Peyer's patch (tissue), 4 donors: ENCODE measurements at regions not wholly inside any gene's neighbourhood (a gene's known extent, or its start where the extent isn't known, plus 50 kb on each side); places are given as distances from the start of the nearest gene placed in this dataset.
A peak's percentile ranks its signal among the peaks of the same experiment; 100 is the strongest.

Experiments used
- DNase-seq, 3 donors: peaks; one replicate each; pipeline ENCODE4 v3.0.0-alpha.2; 2017 to 2019
- H3K27ac ChIP-seq, 4 donors: fragments of 200-600 bp; sonication (generic); one replicate each; pipeline ENCODE4 v1.5.1; 2016 to 2019
- H3K27me3 ChIP-seq, 2 donors: fragments of 200-600 bp; sonication (generic); one replicate each; pipeline ENCODE4 v1.5.1; 2019
- H3K36me3 ChIP-seq, 3 donors: fragments of 200-600 bp; sonication (generic); one replicate each; pipeline ENCODE4 v1.5.1; 2016 to 2019
- H3K4me1 ChIP-seq, 4 donors: fragments of 200-600 bp; sonication (generic); one replicate each; pipeline ENCODE4 v1.5.1; 2016 to 2019
- H3K4me3 ChIP-seq, 4 donors: fragments of 200-600 bp; sonication (generic); 1 replicate in 3 of 4; 2 replicates in 1 of 4; pipeline ENCODE4 v1.5.1; 2016 to 2019; ENCODE audit warnings: mild to moderate bottlenecking in 1 of 4
- H3K9me3 ChIP-seq, 4 donors: fragments of 200-600 bp; sonication (generic); one replicate each; pipeline ENCODE4 v1.5.1; 2016 to 2019; ENCODE audit warnings: mild to moderate bottlenecking in 1 of 4
- POLR2A ChIP-seq, 2 donors: fragments of 450-650 bp; IDR thresholded peaks; one replicate each; pipeline ENCODE4 v1.5.1; 2017; ENCODE audit warnings: antibody characterized with exemption in 2 of 2, mild to moderate bottlenecking in 2 of 2, moderate library complexity in 2 of 2
- TF ChIP-seq, protein P1 (sequence below), 6 experiments: fragments of 450-650 bp in 4 of 6; fragments of 200-600 bp in 2 of 6; sonication (generic) in 1 of 6; IDR thresholded peaks; one replicate each; pipeline ENCODE4 v1.5.1; 2017 to 2019; ENCODE audit warnings: antibody characterized with exemption in 6 of 6, mild to moderate bottlenecking in 3 of 6, moderate library complexity in 1 of 6

DNA sequence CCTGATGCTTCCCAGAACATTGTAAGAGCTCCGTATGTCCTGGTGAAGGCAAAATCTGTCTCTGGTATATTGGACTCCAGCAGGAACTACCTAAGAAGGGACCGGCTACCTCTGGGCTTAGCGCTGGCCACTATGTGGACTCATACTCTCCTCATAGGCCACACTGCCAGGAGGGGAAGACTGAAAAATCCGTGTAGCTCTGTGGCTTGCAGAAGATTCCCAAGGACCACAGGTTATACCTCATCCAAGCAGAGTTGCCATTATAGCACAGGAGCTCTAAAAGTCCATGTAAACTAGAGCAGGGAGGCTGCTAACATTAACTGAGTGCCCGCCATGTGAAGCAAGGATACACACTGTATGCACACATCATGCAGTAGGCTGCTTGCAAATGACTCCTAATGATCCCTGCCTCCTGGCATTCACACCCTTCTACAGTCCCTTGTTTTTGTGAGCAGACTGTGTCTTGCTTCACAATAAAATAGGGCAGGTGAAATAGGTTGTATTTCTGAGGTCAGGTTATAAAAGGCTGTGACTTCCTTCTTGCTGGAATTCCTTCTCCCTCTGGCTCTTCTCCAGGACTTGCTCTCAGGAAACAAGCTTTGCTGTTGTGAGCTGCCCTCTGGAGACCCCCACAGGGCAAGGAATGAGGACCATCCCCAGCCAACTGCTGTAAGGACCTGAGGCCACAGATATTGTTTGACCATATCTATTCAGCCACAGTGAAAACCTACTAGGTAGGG lies 192.6 kb upstream of the UBL3 start:
- Histone ChIP-seq H3K27ac (peak overlapping the region in 1 of 4 donors; percentile 6), H3K4me3 (no peak overlapping the region), H3K36me3 (no peaks in the 10 kb centered on the region), H3K4me1 (peaks cover 0 to 5% (median 0%) of the 10 kb centered on the region in 4 donors), H3K27me3 (no peaks in the 10 kb centered on the region), H3K9me3 (no peaks in the 10 kb centered on the region)
- TF ChIP-seq POLR2A (IDR thresholded peaks at IDR 0.05), result no peak
- TF ChIP-seq, protein P1, sequence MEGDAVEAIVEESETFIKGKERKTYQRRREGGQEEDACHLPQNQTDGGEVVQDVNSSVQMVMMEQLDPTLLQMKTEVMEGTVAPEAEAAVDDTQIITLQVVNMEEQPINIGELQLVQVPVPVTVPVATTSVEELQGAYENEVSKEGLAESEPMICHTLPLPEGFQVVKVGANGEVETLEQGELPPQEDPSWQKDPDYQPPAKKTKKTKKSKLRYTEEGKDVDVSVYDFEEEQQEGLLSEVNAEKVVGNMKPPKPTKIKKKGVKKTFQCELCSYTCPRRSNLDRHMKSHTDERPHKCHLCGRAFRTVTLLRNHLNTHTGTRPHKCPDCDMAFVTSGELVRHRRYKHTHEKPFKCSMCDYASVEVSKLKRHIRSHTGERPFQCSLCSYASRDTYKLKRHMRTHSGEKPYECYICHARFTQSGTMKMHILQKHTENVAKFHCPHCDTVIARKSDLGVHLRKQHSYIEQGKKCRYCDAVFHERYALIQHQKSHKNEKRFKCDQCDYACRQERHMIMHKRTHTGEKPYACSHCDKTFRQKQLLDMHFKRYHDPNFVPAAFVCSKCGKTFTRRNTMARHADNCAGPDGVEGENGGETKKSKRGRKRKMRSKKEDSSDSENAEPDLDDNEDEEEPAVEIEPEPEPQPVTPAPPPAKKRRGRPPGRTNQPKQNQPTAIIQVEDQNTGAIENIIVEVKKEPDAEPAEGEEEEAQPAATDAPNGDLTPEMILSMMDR (IDR thresholded peaks at IDR 0.05), result no peak
- DNase-seq, result no peak

DNA sequence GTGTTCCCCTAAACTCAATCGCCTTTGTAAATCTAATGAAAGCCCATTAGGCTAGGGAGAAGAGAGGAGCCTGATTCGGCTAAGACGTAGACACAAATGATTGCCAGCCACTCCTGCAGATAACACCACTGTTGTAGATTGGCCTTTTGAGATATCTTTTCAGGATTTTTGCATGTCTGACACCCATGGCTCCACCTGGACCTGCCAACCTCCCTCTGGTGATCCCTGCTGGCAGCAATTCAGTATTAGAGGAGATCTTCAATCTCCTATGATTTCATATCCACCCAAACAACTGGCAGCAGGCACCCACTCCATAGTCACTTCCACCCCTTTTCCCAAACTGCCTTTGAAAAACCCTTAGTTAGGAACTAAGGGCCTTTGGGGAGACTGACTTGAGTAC lies 191.9 kb upstream of the UBL3 start:
- Histone ChIP-seq H3K27me3 (no peaks in the 10 kb centered on the region), H3K4me1 (peaks cover 0 to 5% (median 0%) of the 10 kb centered on the region in 4 donors), H3K4me3 (no peak overlapping the region), H3K36me3 (no peaks in the 10 kb centered on the region), H3K27ac (no peak overlapping the region), H3K9me3 (no peaks in the 10 kb centered on the region)
- TF ChIP-seq POLR2A (IDR thresholded peaks at IDR 0.05), result no peak
- TF ChIP-seq, protein P1 (IDR thresholded peaks at IDR 0.05), result no peak
- no peak for DNase-seq

DNA sequence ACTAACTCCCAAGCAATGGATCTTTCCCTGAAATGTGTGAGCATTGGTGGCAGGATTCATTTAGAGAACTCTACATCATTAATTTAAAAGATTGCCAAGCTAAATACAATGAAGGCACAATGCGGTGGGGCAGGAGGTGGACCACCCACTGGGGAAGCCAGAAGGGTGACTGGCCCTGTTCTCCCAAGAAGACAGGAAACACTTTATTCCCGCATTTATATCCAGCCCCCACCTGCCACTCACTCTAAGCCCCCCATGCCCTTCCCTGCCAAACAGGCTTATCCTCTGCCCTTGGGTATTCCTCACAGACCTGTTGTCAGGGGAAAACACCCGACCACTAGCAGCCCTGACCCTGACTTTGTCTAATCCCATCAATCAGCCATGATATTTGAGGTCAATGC lies 189.1 kb upstream of the UBL3 start:
- TF ChIP-seq POLR2A (IDR thresholded peaks at IDR 0.05), result no peak
- TF ChIP-seq, protein P1 (IDR thresholded peaks at IDR 0.05), result no peak
- H3K27ac ChIP-seq, result no peak overlapping the region
- no peaks in the 10 kb centered on the region for H3K9me3 ChIP-seq
- no peaks in the 10 kb centered on the region for H3K36me3 ChIP-seq
- DNase-seq, result no peak
- H3K4me1 ChIP-seq, result no peaks in the 10 kb centered on the region
- H3K27me3 ChIP-seq, result no peaks in the 10 kb centered on the region
- no peak overlapping the region for H3K4me3 ChIP-seq

DNA sequence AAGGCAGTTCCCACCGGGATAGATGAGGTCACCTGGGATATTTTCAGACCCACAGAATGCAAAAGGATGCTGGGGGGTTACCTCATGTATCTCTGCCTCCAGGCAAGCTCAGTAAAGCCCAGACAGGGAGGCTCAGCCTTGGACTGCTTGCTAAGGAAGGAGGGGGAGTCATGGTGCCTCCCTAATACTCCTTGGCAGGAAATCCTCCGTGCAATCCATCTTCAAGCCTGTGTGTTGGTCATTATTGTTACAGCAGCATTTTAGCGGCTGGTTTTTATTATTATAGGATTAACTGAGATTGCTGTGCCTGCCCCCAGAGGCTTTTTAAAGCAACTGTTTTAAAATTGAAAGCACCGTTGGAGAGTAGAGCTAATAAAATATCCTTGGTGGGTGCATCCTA lies 188.5 kb upstream of the UBL3 start:
- Histone ChIP-seq H3K4me3 (no peak overlapping the region), H3K27me3 (no peaks in the 10 kb centered on the region), H3K9me3 (no peaks in the 10 kb centered on the region), H3K36me3 (no peaks in the 10 kb centered on the region), H3K27ac (no peak overlapping the region), H3K4me1 (no peaks in the 10 kb centered on the region)
- DNase-seq, result no peak
- TF ChIP-seq, protein P1 (IDR thresholded peaks at IDR 0.05), result no peak
- no peak for TF ChIP-seq POLR2A (IDR thresholded peaks at IDR 0.05)

DNA sequence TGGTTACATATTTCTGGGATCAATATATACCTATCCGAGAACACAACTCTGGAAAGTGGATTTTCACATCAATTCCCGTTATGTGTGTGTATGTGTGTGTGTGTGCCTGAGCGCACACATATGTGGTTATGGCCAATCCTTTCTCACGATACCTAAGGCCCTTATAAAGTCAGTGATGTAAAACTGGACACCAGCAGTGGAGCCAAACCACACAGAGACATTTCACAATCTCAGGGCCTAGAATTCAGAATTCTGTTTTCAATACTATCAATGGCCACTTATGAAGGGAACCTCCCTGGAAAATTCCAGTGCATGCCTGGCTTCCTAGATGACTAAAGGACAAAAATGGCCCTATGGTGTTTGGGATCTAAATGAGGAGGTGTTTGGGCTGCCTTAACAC lies 187.3 kb upstream of the UBL3 start:
- Histone ChIP-seq H3K4me3 (no peak overlapping the region), H3K4me1 (no peaks in the 10 kb centered on the region), H3K36me3 (no peaks in the 10 kb centered on the region), H3K9me3 (no peaks in the 10 kb centered on the region), H3K27me3 (no peaks in the 10 kb centered on the region), H3K27ac (no peak overlapping the region)
- no peak for DNase-seq
- no peak for TF ChIP-seq POLR2A (IDR thresholded peaks at IDR 0.05)
- TF ChIP-seq, protein P1 (IDR thresholded peaks at IDR 0.05), result no peak
